K562 (cell line): ENCODE measurements at regions not wholly inside any gene's neighbourhood (a gene's known extent, or its start where the extent isn't known, plus 50 kb on each side); places are given as distances from the start of the nearest gene placed in this dataset.

Experiments
- ATAC-seq: fragments of 200-7000 bp; cut with Tn5 transposase; 3 replicates; pipeline ENCODE4 v1.9.1; 2020; ENCODE audit warnings: moderate library complexity
- BruUV-seq: library from RNA; stranded (reverse); fragments of 400-500 nt; replicated peaks from 2 replicates; lab custom pipeline; 2021; lab: Mats Ljungman, UMichigan
- CTCF ChIA-PET: fragments of 300-600 bp; formaldehyde crosslinking; extraction: SDS; loops from one replicate; lab custom pipeline; 2021; ENCODE audit warnings: low intra/inter-chr PET ratio; lab: Yijun Ruan, JAX
- POLR2A ChIA-PET: fragments of 300-600, 350-650 bp; sonication (Branson Sonifier 250); formaldehyde crosslinking; extraction: SDS; loops from one replicate; lab custom pipeline; 2021; ENCODE audit warnings: antibody characterized with exemption, inconsistent platforms; lab: Yijun Ruan, JAX
- DNase-seq, 4 experiments: peaks; one replicate each; pipeline versions ENCODE4 v3.0.0 to v3.0.0-alpha.2; 2011 to 2018; ENCODE audit warnings: low spot score in 3 of 4, mixed read lengths in 3 of 4; ENCODE audit errors: extremely low read depth in 1 of 4
- FAIRE-seq: peaks from 2 replicates; lab custom pipeline; 2011; peaks lifted over from hg19 to GRCh38; lab: Jason Lieb, UNC
- H2AFZ ChIP-seq: 2 replicates; pipeline ENCODE4 v1.6.0; 2011; ENCODE audit warnings: low read depth, low read length, control low read depth, inconsistent platforms
- H3K27ac ChIP-seq: fragments of 200-600 bp; 3 replicates; pipeline ENCODE4 v1.8.0; 2011; ENCODE audit warnings: low read depth, mild to moderate bottlenecking, control low read depth, inconsistent platforms, low read length, moderate library complexity, mixed read lengths; ENCODE audit errors: extremely low read depth
- H3K27me3 ChIP-seq, 2 experiments: fragments of 300-600 bp in 1 of 2; 2 replicates in 1 of 2; 3 replicates in 1 of 2; pipeline versions ENCODE4 v1.6.0 to v1.8.0; 2011; ENCODE audit warnings: inconsistent platforms in 2 of 2, low read length in 2 of 2, mild to moderate bottlenecking in 1 of 2, mixed read lengths in 1 of 2, moderate library complexity in 1 of 2; ENCODE audit not compliant: control insufficient read depth in 2 of 2, insufficient read depth in 2 of 2
- H3K36me3 ChIP-seq: fragments of 300-600 bp; 3 replicates; pipeline ENCODE4 v1.8.0; 2011; ENCODE audit warnings: mild to moderate bottlenecking, low read length, inconsistent platforms; ENCODE audit not compliant: control insufficient read depth, insufficient read depth
- H3K4me1 ChIP-seq, 2 experiments: fragments of 200-600 bp in 1 of 2; replicated peaks in 1 of 2; 2 replicates in 1 of 2; 3 replicates in 1 of 2; pipeline versions ENCODE4 v1.5.1 to v1.8.0; 2011; ENCODE audit warnings: inconsistent platforms in 2 of 2, low read length in 2 of 2, mild to moderate bottlenecking in 1 of 2, mixed read lengths in 1 of 2, moderate library complexity in 1 of 2; ENCODE audit not compliant: control insufficient read depth in 2 of 2, insufficient read depth in 2 of 2
- H3K4me2 ChIP-seq: 2 replicates; pipeline ENCODE4 v1.6.1; 2011; ENCODE audit warnings: low read length, control low read depth, inconsistent platforms, mixed read lengths; ENCODE audit not compliant: insufficient read depth
- H3K4me3 ChIP-seq: fragments of 200-600 bp; sonication (generic), shearing (Covaris generic); 2 replicates; pipeline ENCODE4 v1.5.1; 2016; ENCODE audit warnings: control low read depth, inconsistent platforms
- H3K79me2 ChIP-seq: fragments of 200-600 bp; 3 replicates; pipeline ENCODE4 v1.8.0; 2011; ENCODE audit warnings: low read length, inconsistent platforms; ENCODE audit not compliant: control insufficient read depth, insufficient read depth
- H3K9ac ChIP-seq, 2 experiments: 2 replicates each; pipeline versions ENCODE4 v1.6.0 to v1.6.1; 2011; ENCODE audit warnings: low read depth in 2 of 2, low read length in 2 of 2, control low read depth in 1 of 2, inconsistent platforms in 1 of 2, mild to moderate bottlenecking in 1 of 2, mixed read lengths in 1 of 2; ENCODE audit not compliant: insufficient read depth in 1 of 2
- H3K9me1 ChIP-seq: one replicate; pipeline ENCODE4 v1.6.0; 2011; ENCODE audit warnings: inconsistent platforms, mild to moderate bottlenecking, low read length, moderate library complexity; ENCODE audit not compliant: control insufficient read depth, insufficient read depth
- H3K9me3 ChIP-seq: replicated peaks from 2 replicates; pipeline ENCODE4 v1.5.1; 2011; ENCODE audit warnings: low read depth, low read length, inconsistent platforms; ENCODE audit not compliant: control insufficient read depth, insufficient read depth
- H4K20me1 ChIP-seq: replicated peaks from 2 replicates; pipeline ENCODE4 v1.6.1; 2011; ENCODE audit warnings: low read length, inconsistent platforms, mixed read lengths; ENCODE audit not compliant: control insufficient read depth, insufficient read depth
- CXXC5 ChIP-seq: fragments of 250-450 bp; sonication (Bioruptor Pico); IDR thresholded peaks from 2 replicates; pipeline ENCODE4 v1.8.0; 2022; ENCODE audit warnings: inconsistent platforms, mild to moderate bottlenecking, moderate library complexity
- ELF2 ChIP-seq: fragments of 250-450 bp; sonication (Bioruptor Pico); IDR thresholded peaks from 2 replicates; pipeline ENCODE4 v1.5.0; 2021; ENCODE audit warnings: mild to moderate bottlenecking
- HCFC1 ChIP-seq: IDR thresholded peaks from 2 replicates; pipeline ENCODE4 v1.6.1; 2012; ENCODE audit warnings: low read depth, low read length, improper control_type of control experiment
- MEF2D ChIP-seq: conservative IDR thresholded peaks from 2 replicates; pipeline ENCODE4 v1.6.1; 2016; ENCODE audit warnings: low read depth, missing genetic modification characterization, missing compliant biosample characterization
- NFIC ChIP-seq: fragments of 450-650 bp; IDR thresholded peaks from 2 replicates; pipeline ENCODE4 v1.6.1; 2017; ENCODE audit warnings: mild to moderate bottlenecking, inconsistent platforms
- PCBP1 ChIP-seq: fragments of 200-400 bp; formaldehyde crosslinking; IDR thresholded peaks from 2 replicates; pipeline ENCODE4 v1.6.1; 2018; ENCODE audit warnings: mild to moderate bottlenecking, low read depth, low read length; ENCODE audit not compliant: poor library complexity, severe bottlenecking
- PHB2 ChIP-seq: fragments of 450-650 bp; IDR thresholded peaks from 2 replicates; pipeline ENCODE4 v1.6.1; 2017; ENCODE audit warnings: low read depth
- SIN3B ChIP-seq: fragments of 450-650 bp; IDR thresholded peaks from 2 replicates; pipeline ENCODE4 v1.6.1; 2017; ENCODE audit warnings: low read depth, mild to moderate bottlenecking, moderate library complexity
- ZBED1 ChIP-seq: IDR thresholded peaks from 2 replicates; pipeline ENCODE4 v1.6.1; 2014
- WGBS: fragments of 100-300 bp; shearing (Covaris generic); methylation state at CpG from one replicate; pipeline ENCODE4 v1.1.6; 2016; ENCODE audit warnings: low coverage, mixed read lengths; ENCODE audit not compliant: insufficient coverage; ENCODE audit errors: missing lambda C conversion rate; 5-methylcytosine and 5-hydroxymethylcytosine counted together
- in situ Hi-C: fragments of 300-500 bp; cut with MboI; formaldehyde crosslinking; loops from 4 replicates; pipeline ENCODE4 v1.15.0; 2018; ENCODE audit warnings: inconsistent platforms, mixed read lengths
- intact Hi-C: fragments of 100-400 bp; cut with micrococcal nuclease; formaldehyde crosslinking; loops from 2 replicates; pipeline ENCODE4 v1.14.2; 2022
- TF ChIP-seq, protein P1 (sequence below): IDR thresholded peaks from 2 replicates; pipeline ENCODE4 v1.6.1; 2011; ENCODE audit not compliant: insufficient read length; ENCODE audit errors: extremely low read depth
- TF ChIP-seq, protein P2 (sequence below), 3 experiments: fragments of 200-800 bp in 1 of 3; sonication (Bioruptor generic) in 1 of 3; sonication (generic) in 1 of 3; formaldehyde crosslinking in 1 of 3; IDR thresholded peaks; 2 replicates each; pipeline versions ENCODE4 v1.6.1 to v1.8.0; 2016 to 2022; ENCODE audit warnings: mild to moderate bottlenecking in 2 of 3, missing compliant biosample characterization in 2 of 3, missing genetic modification characterization in 2 of 3, missing genetic modification reagents in 1 of 3

DNA sequence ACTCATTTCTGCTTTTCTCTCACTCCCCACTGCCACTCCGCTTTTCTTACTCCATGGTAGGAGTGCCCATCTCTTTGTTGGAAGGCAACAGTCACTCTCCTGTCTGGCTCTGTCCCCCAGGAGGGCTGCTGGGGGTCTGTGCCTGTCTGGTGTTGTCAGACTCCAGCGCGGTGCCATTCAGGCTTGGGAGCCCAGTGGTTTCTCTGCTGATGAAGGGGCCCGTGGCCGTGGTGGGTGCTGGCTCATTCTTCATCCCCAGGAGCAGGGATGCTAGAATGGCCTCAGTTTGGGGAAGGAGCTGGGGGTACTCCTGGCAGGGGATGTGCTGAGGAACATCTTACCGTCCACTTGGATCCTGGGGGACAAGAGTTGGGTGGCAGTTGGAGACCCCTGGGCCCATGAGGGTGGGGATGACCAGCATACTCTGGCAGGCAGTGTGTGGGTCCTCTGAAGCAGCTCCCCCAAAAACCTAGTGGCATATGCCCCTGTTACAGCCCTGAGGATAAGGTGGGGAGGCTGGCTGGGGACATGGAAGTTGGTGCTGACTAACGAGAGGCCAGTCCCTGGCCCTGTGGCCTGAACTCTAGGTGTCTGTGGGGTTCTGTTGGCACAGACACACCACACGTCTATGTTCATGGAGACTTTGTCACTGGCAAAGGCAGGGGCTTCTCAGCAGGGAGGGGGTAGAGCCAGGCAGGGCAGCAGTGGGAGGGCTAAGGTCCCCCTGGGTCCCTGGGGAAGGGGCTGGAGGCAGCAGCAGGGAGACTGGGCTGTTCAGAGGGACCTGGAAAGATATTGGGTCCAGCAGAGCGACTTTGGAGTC, 102.8 kb upstream of the RET start:
- Histone ChIP-seq H3K79me2 (no peaks in the 10 kb centered on the region), H3K27me3 (peaks cover 0 to 26% of the 10 kb centered on the region in 2 experiments; a peak in 4 of 5 replicates), H3K27ac (no peak overlapping the region), H3K9ac (no peak overlapping the region; a peak in 1 of 4 replicates), H3K9me3 (no peaks in the 10 kb centered on the region), H4K20me1 (no peaks in the 10 kb centered on the region), H2AFZ (no peak overlapping the region), H3K36me3 (no peaks in the 10 kb centered on the region), H3K9me1 (no peaks in the 10 kb centered on the region), H3K4me3 (no peak overlapping the region), H3K4me2 (no peak overlapping the region), H3K4me1 (peaks cover 0 to 4% of the 10 kb centered on the region in 2 experiments; a peak in 1 of 5 replicates)
- no peak for DNase-seq
- WGBS, result 0% methylated on average over 9 of the region's 9 CpGs
- BruUV-seq, result no TSS peak
- ChIA-PET POLR2A (interaction anchor here (0.7 kb wide), 1 partner anchor 76 kb away, joined by 3 read pairs; no protein-coding TSS in a partner anchor), CTCF (no interaction called here)
- intact Hi-C loops (no loop called here), in situ Hi-C loops (no loop called here)
- TF ChIP-seq PHB2 (no peak), PCBP1 (no peak)
- TF ChIP-seq, protein P1, sequence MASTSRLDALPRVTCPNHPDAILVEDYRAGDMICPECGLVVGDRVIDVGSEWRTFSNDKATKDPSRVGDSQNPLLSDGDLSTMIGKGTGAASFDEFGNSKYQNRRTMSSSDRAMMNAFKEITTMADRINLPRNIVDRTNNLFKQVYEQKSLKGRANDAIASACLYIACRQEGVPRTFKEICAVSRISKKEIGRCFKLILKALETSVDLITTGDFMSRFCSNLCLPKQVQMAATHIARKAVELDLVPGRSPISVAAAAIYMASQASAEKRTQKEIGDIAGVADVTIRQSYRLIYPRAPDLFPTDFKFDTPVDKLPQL, result no peak
- no peak for FAIRE-seq
- no peak for ATAC-seq

DNA sequence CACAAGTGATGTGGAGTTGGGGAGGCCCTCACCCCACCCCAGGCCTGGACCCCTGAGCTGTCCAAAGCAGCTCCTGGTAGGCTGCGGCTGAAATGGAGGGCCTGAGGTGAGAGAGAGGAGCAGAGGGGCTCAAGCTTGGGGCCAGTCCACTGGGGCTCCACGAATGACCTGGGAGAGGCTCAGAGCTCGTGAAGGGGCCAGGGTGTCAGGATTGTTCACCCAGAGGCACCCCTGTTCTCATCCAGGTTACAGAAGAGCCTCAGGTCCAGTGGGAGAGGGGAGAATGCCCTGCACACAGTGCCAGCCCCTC, 102.2 kb upstream of the RET start:
- Histone ChIP-seq H2AFZ (no peak overlapping the region), H3K4me3 (no peak overlapping the region), H3K36me3 (no peaks in the 10 kb centered on the region), H3K4me2 (no peak overlapping the region), H3K27me3 (peaks cover 0 to 26% of the 10 kb centered on the region in 2 experiments; a peak in 4 of 5 replicates), H3K9me3 (no peaks in the 10 kb centered on the region), H3K4me1 (peaks cover 0 to 9% of the 10 kb centered on the region in 2 experiments; a peak in 2 of 5 replicates), H3K27ac (no peak overlapping the region), H3K9me1 (no peaks in the 10 kb centered on the region), H3K79me2 (no peaks in the 10 kb centered on the region), H3K9ac (no peak overlapping the region; a peak in 1 of 4 replicates), H4K20me1 (no peaks in the 10 kb centered on the region)
- ATAC-seq, result no peak
- no TSS peak for BruUV-seq
- CTCF ChIA-PET, result no interaction called here
- 0% methylated on average over 3 of the region's 3 CpGs for WGBS
- intact Hi-C loops (loop anchor here (5.0 kb wide), 1 partner anchor 107 kb away; no protein-coding TSS in a partner anchor), in situ Hi-C loops (no loop called here)
- FAIRE-seq, result no peak
- POLR2A ChIA-PET, result interaction anchor here (0.7 kb wide), 1 partner anchor 77 kb away, joined by 3 read pairs; no protein-coding TSS in a partner anchor
- no peak for DNase-seq
- TF ChIP-seq ELF2 (CRISPR knock-in tag) (no peak), ZBED1 (no peak), NFIC (no peak), CXXC5 (CRISPR knock-in tag) (no peak), HCFC1 (no peak), SIN3B (no peak), MEF2D (no peak)
- TF ChIP-seq, protein P2, sequence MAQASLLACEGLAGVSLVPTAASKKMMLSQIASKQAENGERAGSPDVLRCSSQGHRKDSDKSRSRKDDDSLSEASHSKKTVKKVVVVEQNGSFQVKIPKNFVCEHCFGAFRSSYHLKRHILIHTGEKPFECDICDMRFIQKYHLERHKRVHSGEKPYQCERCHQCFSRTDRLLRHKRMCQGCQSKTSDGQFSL (CRISPR knock-in tag; IDR thresholded peaks at IDR 0.05), result no peak
- TF ChIP-seq, protein P2 (tag; IDR thresholded peaks at IDR 0.05), result no peak
